ENCODE measurements at regions not wholly inside any gene's neighbourhood (a gene's known extent, or its start where the extent isn't known, plus 50 kb on each side); places are given as distances from the start of the nearest gene placed in this dataset.

DNA sequence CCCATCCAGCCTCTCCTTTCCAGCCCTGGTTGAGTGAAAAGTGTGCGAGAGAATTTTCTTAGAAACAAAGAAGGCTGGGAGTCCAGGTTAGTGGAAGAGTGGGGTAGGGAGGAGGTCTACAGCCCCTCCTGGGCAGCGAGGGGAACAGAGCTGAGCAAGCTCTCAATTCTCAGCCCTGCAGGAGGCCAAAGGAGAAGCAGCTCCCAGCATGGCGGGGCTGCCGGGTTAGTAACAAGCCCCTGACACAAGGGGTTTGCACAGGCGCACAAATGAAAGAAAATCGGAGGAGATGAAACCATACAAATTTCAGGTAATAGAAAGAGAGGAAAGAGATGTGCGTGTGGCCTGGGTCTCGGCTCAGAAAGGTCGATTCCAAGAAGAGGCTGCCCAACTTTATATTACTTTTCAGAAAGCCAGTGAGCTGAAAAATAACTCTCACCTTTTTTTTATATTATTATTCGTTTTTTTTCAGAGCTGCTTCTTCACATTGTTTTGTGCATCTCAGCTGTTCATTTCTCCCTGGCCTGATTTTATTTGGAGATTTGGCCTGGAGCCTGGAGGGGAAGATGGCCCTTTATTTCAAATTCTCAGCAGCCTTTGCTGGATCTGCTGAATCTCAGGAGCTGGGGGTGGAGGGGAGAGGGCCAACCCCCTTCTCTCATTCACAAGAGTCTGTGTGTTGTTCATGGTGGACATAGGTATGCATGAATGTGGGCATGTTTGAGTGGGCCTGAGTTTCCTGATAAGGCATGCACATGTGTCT is 583.2 kb downstream of the BUD13 start:
- TF ChIP-seq POLR2A (IDR thresholded peaks at IDR 0.05; ENCODE audit: low read length) = no peak
- TF ChIP-seq GATA1 (IDR thresholded peaks at IDR 0.05; ENCODE audit: low read depth, low read length) = no peak

All from erythroblast (primary cell).